GM10847 (cell line): ENCODE measurements at regions not wholly inside any gene's neighbourhood (a gene's known extent, or its start where the extent isn't known, plus 50 kb on each side); places are given as distances from the start of the nearest gene placed in this dataset.

ENCODE experiments used
- POLR2A ChIP-seq: IDR thresholded peaks from 2 replicates; pipeline ENCODE4 v1.6.1; 2011; ENCODE audit not compliant: insufficient read length; ENCODE audit errors: extremely low read depth

DNA sequence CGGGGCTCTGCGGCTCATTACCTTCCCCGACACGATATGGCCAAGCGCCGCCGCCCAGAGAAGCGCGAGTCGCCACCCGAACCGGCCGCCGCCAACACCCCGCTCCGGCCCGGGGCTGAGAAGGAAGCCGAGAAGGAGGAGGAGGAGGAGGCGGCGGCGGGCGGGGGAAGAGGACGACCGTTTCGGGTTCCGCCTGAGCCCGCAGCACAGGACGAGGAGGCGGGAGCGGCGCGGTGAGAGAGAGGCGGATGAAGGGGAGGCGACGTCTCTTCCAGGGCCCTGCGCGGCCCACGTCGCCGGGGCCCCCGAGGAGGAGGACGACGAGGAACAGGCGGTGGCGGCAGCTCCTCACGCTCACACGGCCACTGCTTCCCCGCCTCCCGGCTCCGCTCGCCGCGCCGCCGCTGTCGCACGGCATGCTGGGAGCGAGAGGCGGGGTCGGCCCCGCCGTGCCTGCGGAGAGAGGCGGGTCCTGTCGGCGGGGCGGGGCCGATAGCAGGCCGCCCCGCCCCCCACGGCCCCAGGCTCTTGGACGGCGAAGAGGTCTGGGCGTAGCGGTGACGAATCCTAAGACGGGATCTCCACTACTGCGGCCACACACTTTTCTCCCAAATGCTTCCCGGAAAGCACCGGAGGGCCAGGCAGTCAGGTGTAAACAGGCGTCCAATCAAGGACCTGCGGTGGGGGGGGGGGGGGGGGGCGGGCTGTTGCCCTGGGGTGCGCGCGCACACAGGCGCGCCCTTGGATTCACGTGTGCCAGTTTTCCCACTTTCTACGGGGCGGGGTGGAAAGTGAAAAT, 97.3 kb upstream of the METTL9 start:
- peak; percentile 72 for TF ChIP-seq POLR2A

DNA sequence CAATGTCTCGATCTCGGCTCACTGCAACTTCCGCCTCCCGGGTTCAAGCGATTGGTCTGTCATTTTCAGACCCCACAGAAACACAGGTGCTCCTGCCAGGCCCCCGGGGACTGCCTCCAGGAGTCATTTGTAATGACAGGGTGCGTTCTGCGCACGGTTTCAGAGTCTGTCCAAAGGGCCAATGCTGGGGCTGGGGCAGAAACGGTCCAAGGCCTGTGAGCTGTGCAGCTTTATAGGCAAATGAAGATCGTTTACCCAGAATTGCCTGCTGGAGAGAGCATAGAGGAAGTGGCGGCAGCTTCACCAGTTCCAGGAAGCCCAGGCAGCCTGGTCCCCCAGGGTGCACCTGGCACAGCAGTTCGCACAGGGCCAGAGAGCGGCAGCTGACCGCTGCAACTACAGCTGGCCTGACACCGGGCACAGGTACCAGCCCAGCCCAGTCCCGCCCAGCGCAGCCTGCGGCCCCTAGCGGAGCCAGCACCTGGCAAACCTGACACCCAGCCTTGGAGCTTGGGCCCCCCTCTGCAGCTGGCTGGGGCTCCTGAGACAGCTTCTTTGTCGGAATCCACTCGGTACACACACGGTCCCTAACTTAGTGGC, 92.4 kb upstream of the METTL9 start:
- peak; percentile 24 for TF ChIP-seq POLR2A

DNA sequence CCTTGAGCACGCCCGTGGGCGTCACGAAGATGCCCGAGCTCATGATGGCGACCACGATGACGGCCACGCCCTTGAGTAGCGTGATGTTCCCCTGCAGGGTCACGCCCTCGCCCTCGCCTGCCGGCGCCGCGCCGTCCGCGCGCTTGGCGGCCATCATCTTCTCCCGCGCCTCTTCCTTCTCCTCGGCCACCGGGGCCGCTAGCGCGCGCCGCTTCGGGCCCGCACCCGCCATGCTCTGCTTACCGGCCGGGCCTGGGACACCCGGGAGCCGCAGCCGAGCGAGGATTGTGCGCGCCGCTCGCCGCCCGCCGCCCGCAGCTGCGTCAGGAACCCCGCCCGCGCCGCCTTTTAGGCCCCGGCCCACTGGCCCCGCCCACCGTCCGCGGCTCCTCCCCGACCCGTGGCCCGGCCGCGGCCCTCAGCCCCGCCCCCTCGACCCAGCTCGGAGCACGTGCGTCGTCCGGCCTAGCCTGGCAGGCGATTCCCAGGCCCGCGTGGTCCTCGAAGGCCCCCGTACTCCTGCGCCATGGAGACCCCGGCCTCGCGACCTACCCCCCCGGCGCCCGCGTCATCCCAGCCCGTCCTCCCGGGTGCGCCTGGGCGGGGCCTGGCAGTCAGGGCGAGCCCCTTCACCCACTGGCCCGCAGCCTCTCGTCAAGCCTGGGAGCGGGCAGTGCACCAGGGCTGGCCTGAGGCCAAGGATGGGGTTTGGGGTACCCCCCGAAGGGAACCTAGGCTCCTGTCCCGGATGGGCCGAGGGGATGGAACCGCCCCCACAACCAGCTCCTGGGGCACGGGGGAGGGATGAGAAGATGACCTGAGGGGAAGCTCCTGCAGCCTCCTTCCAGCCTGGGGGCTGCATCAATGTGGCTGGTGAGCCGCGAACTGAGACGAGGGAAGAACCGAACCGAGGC, 79.0 kb upstream of the METTL9 start:
- peak; percentile 68 for TF ChIP-seq POLR2A

DNA sequence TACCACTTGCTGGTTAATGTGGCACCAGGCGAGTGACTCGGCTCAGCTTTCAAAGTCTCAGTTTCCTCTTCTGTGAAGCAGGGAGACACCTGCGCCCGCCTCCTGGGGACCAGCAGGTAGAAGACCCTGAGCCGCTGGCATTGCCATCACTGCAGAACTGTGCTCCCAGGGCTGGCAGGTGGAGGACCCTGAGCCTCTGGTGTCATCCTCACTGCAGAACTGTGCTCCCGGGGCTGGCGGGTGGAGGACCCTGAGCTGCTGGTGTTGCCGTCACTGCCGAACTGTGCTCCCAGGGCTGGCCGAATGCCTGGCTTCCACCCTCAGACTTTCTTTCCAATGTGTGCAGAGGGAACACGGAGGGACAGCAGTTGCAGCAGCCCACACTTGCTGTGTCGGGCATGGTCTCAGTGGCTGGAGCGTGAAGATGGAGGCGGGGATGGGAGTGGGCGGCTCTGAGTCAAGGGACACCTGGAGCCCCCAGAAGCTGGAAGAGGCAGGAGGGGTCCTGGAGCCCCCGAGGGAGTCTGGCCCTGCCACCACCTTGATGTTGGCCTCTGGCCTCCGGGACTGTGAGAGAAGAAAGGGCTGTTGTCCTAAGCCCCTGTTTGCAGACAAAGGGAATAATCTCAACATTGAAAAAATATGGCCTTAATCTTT, 75.8 kb upstream of the METTL9 start:
- no peak for TF ChIP-seq POLR2A

DNA sequence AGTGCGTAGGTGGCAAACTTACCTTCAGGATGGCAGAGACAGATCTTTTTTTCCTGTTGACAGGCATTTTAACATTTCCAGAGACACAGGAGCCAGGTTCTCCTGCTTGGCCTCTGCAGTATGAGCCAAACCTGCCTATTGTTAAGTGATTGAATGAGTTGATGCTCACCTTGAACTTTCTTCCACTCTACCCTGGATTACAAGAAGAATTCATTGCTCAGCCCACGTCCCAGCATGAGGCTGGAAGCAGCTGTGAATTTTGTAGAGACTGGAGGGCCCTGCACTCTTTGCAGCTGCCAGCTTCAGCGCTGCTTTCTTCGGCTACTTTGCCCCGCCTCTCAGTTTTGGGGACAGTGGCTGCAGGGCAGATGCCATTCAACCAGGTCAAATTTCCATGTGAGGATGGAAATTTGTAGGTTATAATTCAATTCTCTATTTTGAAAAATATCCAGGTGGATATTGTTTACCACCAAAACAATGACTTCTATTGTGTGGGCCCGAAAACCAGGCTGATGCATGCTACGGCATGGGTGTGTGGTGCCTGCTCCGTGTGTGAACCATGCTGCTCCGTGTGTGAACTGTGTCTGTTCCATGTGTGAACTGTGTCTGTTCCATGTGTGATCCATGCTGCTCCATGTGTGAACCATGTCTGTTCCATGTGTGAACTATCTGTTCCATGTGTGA, 75.2 kb upstream of the METTL9 start:
- no peak for TF ChIP-seq POLR2A

DNA sequence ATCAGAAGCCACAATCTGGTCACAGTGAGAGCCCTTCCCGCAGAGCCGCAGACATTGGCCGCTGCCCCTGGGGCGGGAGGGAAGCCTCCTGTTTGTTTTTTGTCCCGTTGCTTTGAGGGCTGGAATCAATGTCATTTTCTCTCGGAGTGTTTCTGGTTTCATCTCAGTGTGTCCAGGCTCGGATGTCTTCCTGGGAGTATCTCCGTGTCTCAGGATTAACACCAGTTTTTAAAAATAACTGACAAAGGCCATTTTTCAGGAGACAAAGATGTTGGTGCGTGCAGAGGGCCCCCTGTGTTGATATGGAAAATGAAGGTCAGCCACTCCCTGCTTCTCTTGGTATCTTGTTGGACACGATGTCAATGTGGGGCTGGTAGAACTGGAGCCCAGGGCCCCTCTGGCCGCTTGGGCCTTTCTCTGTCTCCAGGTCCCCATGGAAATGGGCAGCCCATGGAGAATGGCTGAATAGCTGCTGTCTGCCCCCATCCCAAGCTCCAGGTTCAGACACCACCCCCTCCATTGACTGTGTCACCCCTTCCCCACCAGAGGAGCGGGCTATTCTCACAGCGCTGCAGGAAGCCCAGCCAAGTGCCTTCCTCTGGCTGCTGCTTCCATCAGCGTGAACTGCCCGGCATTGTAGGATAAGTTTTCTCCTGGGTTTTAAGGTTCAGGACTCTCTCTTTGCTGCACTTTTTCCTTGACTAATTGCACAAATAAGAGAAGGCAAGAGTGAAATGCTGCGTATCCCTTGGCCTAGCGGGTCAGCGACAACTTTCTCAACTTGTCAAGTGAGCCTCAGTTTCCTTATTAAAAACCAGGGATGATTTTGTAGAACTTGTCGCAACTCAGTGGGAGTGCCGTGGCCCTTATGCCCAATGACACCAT, 72.2 kb upstream of the METTL9 start:
- no peak for TF ChIP-seq POLR2A
